WTC11 (cell line): ENCODE measurements at regions not wholly inside any gene's neighbourhood (a gene's known extent, or its start where the extent isn't known, plus 50 kb on each side); places are given as distances from the start of the nearest gene placed in this dataset.

Source experiments
- ATAC-seq: fragments of 200-7000 bp; cut with Tn5 transposase; 2 replicates; pipeline ENCODE4 v1.10.0; 2021; ENCODE audit warnings: mild to moderate bottlenecking, moderate library complexity
- CTCF ChIA-PET: fragments of 300-600 bp; sonication (Branson Sonifier 250); formaldehyde crosslinking; loops from one replicate; lab custom pipeline; 2021; ENCODE audit warnings: antibody characterized with exemption; lab: Charles Lee
- POLR2A ChIA-PET: fragments of 350-600 bp; sonication (Branson Sonifier 250); formaldehyde crosslinking; loops from one replicate; lab custom pipeline; 2021; ENCODE audit warnings: antibody characterized with exemption; lab: Charles Lee
- DNase-seq: peaks from one replicate; pipeline ENCODE4 v3.0.0; 2021; ENCODE audit warnings: low spot score
- H3K27ac Mint-ChIP-seq: 2 replicates; pipeline ENCODE4 v1.8.0; 2021; ENCODE audit warnings: mixed read lengths
- H3K27me3 Mint-ChIP-seq: 2 replicates; pipeline ENCODE4 v1.8.0; 2021; ENCODE audit warnings: low read depth, mild to moderate bottlenecking, moderate library complexity, mixed read lengths
- H3K36me3 Mint-ChIP-seq: 2 replicates; pipeline ENCODE4 v1.8.0; 2021; ENCODE audit warnings: mixed read lengths
- H3K4me1 Mint-ChIP-seq: 2 replicates; pipeline ENCODE4 v1.8.0; 2022; ENCODE audit warnings: mixed read lengths
- H3K4me3 Mint-ChIP-seq: 2 replicates; pipeline ENCODE4 v1.8.0; 2021; ENCODE audit warnings: mild to moderate bottlenecking, moderate library complexity, mixed read lengths
- H3K9me3 Mint-ChIP-seq: 2 replicates; pipeline ENCODE4 v1.8.0; 2021; ENCODE audit warnings: mixed read lengths
- ARID4B ChIP-seq: sonication (generic); formaldehyde crosslinking; IDR thresholded peaks from 2 replicates; pipeline ENCODE4 v1.8.0; 2023; ENCODE audit warnings: missing genetic modification reagents, mild to moderate bottlenecking, borderline replicate concordance
- CTCF ChIP-seq: fragments of 200-600 bp; IDR thresholded peaks from 2 replicates; pipeline ENCODE4 v1.8.0; 2022; ENCODE audit warnings: antibody characterized with exemption
- E2F1 ChIP-seq: sonication (generic); formaldehyde crosslinking; IDR thresholded peaks from 2 replicates; pipeline ENCODE4 v1.8.0; 2022; ENCODE audit warnings: mild to moderate bottlenecking, missing genetic modification reagents
- EMX1 ChIP-seq: fragments of 250-450 bp; sonication (Bioruptor Pico); IDR thresholded peaks from 2 replicates; pipeline ENCODE4 v1.8.0; 2021; ENCODE audit warnings: mild to moderate bottlenecking
- GTF2I ChIP-seq: fragments of 250-450 bp; sonication (Bioruptor Pico); conservative IDR thresholded peaks from 2 replicates; pipeline ENCODE4 v1.4.0; 2021; ENCODE audit warnings: mild to moderate bottlenecking
- JAZF1 ChIP-seq: fragments of 250-450 bp; sonication (Bioruptor Pico); IDR thresholded peaks from 2 replicates; pipeline ENCODE4 v1.9.0; 2021; ENCODE audit warnings: moderate library complexity, mild to moderate bottlenecking, inconsistent platforms
- MAX ChIP-seq: sonication (generic); formaldehyde crosslinking; IDR thresholded peaks from 2 replicates; pipeline ENCODE4 v1.8.0; 2022; ENCODE audit warnings: mild to moderate bottlenecking, missing genetic modification reagents
- NR1H2 ChIP-seq: sonication (generic); formaldehyde crosslinking; IDR thresholded peaks from 2 replicates; pipeline ENCODE4 v1.9.0; 2021; ENCODE audit warnings: mild to moderate bottlenecking, moderate library complexity, missing genetic modification reagents
- NR2C2 ChIP-seq: sonication (generic); formaldehyde crosslinking; IDR thresholded peaks from 2 replicates; pipeline ENCODE4 v1.8.0; 2022; ENCODE audit warnings: mild to moderate bottlenecking, missing genetic modification reagents
- SP1 ChIP-seq: sonication (generic); formaldehyde crosslinking; conservative IDR thresholded peaks from 2 replicates; pipeline ENCODE4 v1.8.1; 2022; ENCODE audit warnings: missing genetic modification reagents
- TP53 ChIP-seq: sonication (generic); formaldehyde crosslinking; IDR thresholded peaks from 2 replicates; pipeline ENCODE4 v1.8.1; 2023; ENCODE audit warnings: mild to moderate bottlenecking, missing genetic modification reagents
- USF1 ChIP-seq: sonication (generic); formaldehyde crosslinking; IDR thresholded peaks from 2 replicates; pipeline ENCODE4 v1.8.0; 2022; ENCODE audit warnings: mild to moderate bottlenecking, missing genetic modification reagents
- ZBTB43 ChIP-seq: sonication (generic); formaldehyde crosslinking; IDR thresholded peaks from 2 replicates; pipeline ENCODE4 v1.8.1; 2023; ENCODE audit warnings: mild to moderate bottlenecking, missing genetic modification reagents
- ZMAT4 ChIP-seq: fragments of 250-450 bp; sonication (Bioruptor Pico); IDR thresholded peaks from 2 replicates; pipeline ENCODE4 v1.9.0; 2021; ENCODE audit warnings: mild to moderate bottlenecking
- ZNF219 ChIP-seq: sonication (generic); formaldehyde crosslinking; IDR thresholded peaks from 2 replicates; pipeline ENCODE4 v1.8.0; 2023; ENCODE audit warnings: missing genetic modification reagents, mild to moderate bottlenecking, borderline replicate concordance
- ZNF232 ChIP-seq: sonication (generic); formaldehyde crosslinking; IDR thresholded peaks from 2 replicates; pipeline ENCODE4 v1.8.0; 2022; ENCODE audit warnings: mild to moderate bottlenecking, missing genetic modification reagents
- ZNF317 ChIP-seq: sonication (generic); formaldehyde crosslinking; IDR thresholded peaks from 2 replicates; pipeline ENCODE4 v1.8.1; 2023; ENCODE audit warnings: low read depth, mild to moderate bottlenecking, moderate library complexity, missing genetic modification reagents, borderline replicate concordance
- ZNF396 ChIP-seq: fragments of 250-450 bp; sonication (Bioruptor Pico); IDR thresholded peaks from 2 replicates; pipeline ENCODE4 v1.8.0; 2021; ENCODE audit warnings: mild to moderate bottlenecking, moderate library complexity, borderline replicate concordance
- ZNF512 ChIP-seq: sonication (generic); formaldehyde crosslinking; IDR thresholded peaks from 2 replicates; pipeline ENCODE4 v1.8.1; 2022; ENCODE audit warnings: missing genetic modification reagents, borderline replicate concordance

GRCh38 chr4:35725131-35725530, 519.2 kb downstream of the ARAP2 start:
- Mint-ChIP-seq H3K36me3 (no peaks in the 10 kb centered on the region), H3K27me3 (no peaks in the 10 kb centered on the region), H3K4me3 (no peak overlapping the region), H3K27ac (no peak overlapping the region), H3K9me3 (no peaks in the 10 kb centered on the region), H3K4me1 (no peaks in the 10 kb centered on the region)
- ChIA-PET CTCF (interaction anchor here (0.6 to 1.9 kb wide), 5 partner anchors 16 to 209 kb away, joined by 3 to 6 read pairs (median 3); no protein-coding TSS in a partner anchor), POLR2A (no interaction called here)
- ATAC-seq = peak; percentile 89
- no peak for TF ChIP-seq ZMAT4 (CRISPR knock-in tag)
- no peak for TF ChIP-seq ZNF232 (CRISPR knock-in tag)
- no peak for TF ChIP-seq ZNF317
- no peak for TF ChIP-seq E2F1 (CRISPR knock-in tag)
- TF ChIP-seq JAZF1 (CRISPR knock-in tag) = no peak
- TF ChIP-seq CTCF = 0 out of 2 replicates have a peak, but pooled peaks have one; percentile 17
- peak; percentile 13 for DNase-seq

- Mint-ChIP-seq H3K36me3 (no peaks in the 10 kb centered on the region), H3K27me3 (no peaks in the 10 kb centered on the region), H3K27ac (no peak overlapping the region), H3K4me1 (no peaks in the 10 kb centered on the region), H3K4me3 (no peak overlapping the region), H3K9me3 (peaks cover 3% of the 10 kb centered on the region; the same call in 1 of the 2 replicates)
- TF ChIP-seq SP1 = no peak
- no peak for TF ChIP-seq ARID4B (CRISPR knock-in tag)
- no peak for TF ChIP-seq EMX1
- TF ChIP-seq USF1 = no peak
- no peak for TF ChIP-seq NR2C2 (CRISPR knock-in tag)
- no peak for TF ChIP-seq ZNF219 (CRISPR knock-in tag)
- no peak for ATAC-seq
- ChIA-PET POLR2A (no interaction called here), CTCF (no interaction called here)
- no peak for DNase-seq
Measured at GRCh38 chr4:35730414-35730813, 513.9 kb downstream of the ARAP2 start.

- Mint-ChIP-seq H3K4me3 (no peak overlapping the region), H3K36me3 (no peaks in the 10 kb centered on the region), H3K27me3 (no peaks in the 10 kb centered on the region), H3K4me1 (no peaks in the 10 kb centered on the region), H3K9me3 (peaks cover 3% of the 10 kb centered on the region; the same call in 1 of the 2 replicates), H3K27ac (no peak overlapping the region)
- no peak for TF ChIP-seq NR1H2
- TF ChIP-seq ZNF512 (CRISPR knock-in tag) = no peak
- no peak for TF ChIP-seq MAX
- TF ChIP-seq TP53 (CRISPR knock-in tag) = no peak
- no peak for TF ChIP-seq ZNF396
- no peak for TF ChIP-seq ZBTB43 (CRISPR knock-in tag)
- TF ChIP-seq GTF2I = no peak
- ChIA-PET POLR2A (no interaction called here), CTCF (no interaction called here)
- no peak for ATAC-seq
- DNase-seq = no peak
Measured at GRCh38 chr4:35734381-35735098, 509.8 kb downstream of the ARAP2 start.
